B cell (primary cell): ENCODE measurements at regions not wholly inside any gene's neighbourhood (a gene's known extent, or its start where the extent isn't known, plus 50 kb on each side); places are given as distances from the start of the nearest gene placed in this dataset.

ENCODE experiments used
- ATAC-seq: fragments of 200-7000 bp; cut with Tn5 transposase; one replicate; pipeline ENCODE4 v1.10.0; 2021; ENCODE audit warnings: low read depth, mild to moderate bottlenecking, moderate number of reproducible peaks, moderate library complexity
- CTCF ChIA-PET: fragments of 350-600 bp; sonication (Branson Sonifier 250); formaldehyde crosslinking; loops from one replicate; lab custom pipeline; 2021; ENCODE audit warnings: antibody characterized with exemption, inconsistent platforms; lab: Charles Lee
- POLR2A ChIA-PET: fragments of 350-600 bp; sonication (Branson Sonifier 250); formaldehyde crosslinking; loops from one replicate; lab custom pipeline; 2021; ENCODE audit warnings: antibody characterized with exemption; lab: Charles Lee
- DNase-seq: peaks from one replicate; pipeline ENCODE4 v3.0.0; 2013
- H2AFZ ChIP-seq: 2 replicates; pipeline ENCODE4 v1.6.1; 2012; ENCODE audit warnings: mild to moderate bottlenecking, low read depth, low read length; ENCODE audit not compliant: insufficient read depth, poor library complexity, severe bottlenecking
- H3K27ac ChIP-seq, 2 donors: 1 replicate in 1 of 2; 2 replicates in 1 of 2; pipeline ENCODE4 v1.5.1; 2012 to 2013; ENCODE audit warnings: low read length in 2 of 2, mild to moderate bottlenecking in 2 of 2, moderate library complexity in 1 of 2
- H3K27me3 ChIP-seq, 4 experiments: fragments of 200-600 bp in 1 of 4; sonication (generic) in 1 of 4; replicated peaks in 1 of 4; 1 replicate in 2 of 4; 2 replicates in 2 of 4; pipeline versions ENCODE4 v1.6.1 to v1.7.0; 2013 to 2016; ENCODE audit warnings: low read length in 3 of 4, mild to moderate bottlenecking in 2 of 4, mixed read lengths in 1 of 4, moderate library complexity in 1 of 4; ENCODE audit not compliant: insufficient read depth in 4 of 4, control insufficient read depth in 3 of 4; ENCODE audit errors: control extremely low read depth in 1 of 4
- H3K36me3 ChIP-seq, 2 experiments: replicated peaks in 1 of 2; 1 replicate in 1 of 2; 2 replicates in 1 of 2; pipeline versions ENCODE4 v1.6.1 to v1.7.1; 2013; ENCODE audit warnings: low read length in 1 of 2; ENCODE audit not compliant: insufficient read depth in 2 of 2, control insufficient read depth in 1 of 2; ENCODE audit errors: control extremely low read depth in 1 of 2, extremely low read depth in 1 of 2
- H3K4me1 ChIP-seq, 2 donors: fragments of 200-600 bp in 1 of 2; sonication (generic) in 1 of 2; 1 replicate in 1 of 2; 2 replicates in 1 of 2; pipeline versions ENCODE4 v1.5.1 to v1.6.1; 2013 to 2017; ENCODE audit warnings: low read length in 2 of 2; ENCODE audit not compliant: control insufficient read depth in 2 of 2, insufficient read depth in 2 of 2
- H3K4me2 ChIP-seq: replicated peaks from 2 replicates; pipeline ENCODE3; 2012; ENCODE audit warnings: mild to moderate bottlenecking, low read depth, low read length; ENCODE audit not compliant: poor library complexity, severe bottlenecking
- H3K4me3 ChIP-seq, 5 experiments: fragments of 200-600 bp in 1 of 5; sonication (generic) in 1 of 5; 1 replicate in 3 of 5; 2 replicates in 2 of 5; pipeline versions ENCODE4 v1.5.1 to v1.7.0; 2011 to 2016; ENCODE audit warnings: low read length in 4 of 5, mild to moderate bottlenecking in 4 of 5, low read depth in 2 of 5, control low read depth in 1 of 5, moderate library complexity in 1 of 5; ENCODE audit not compliant: insufficient read depth in 1 of 5; ENCODE audit errors: control extremely low read depth in 1 of 5, extremely low read depth in 1 of 5
- H3K79me2 ChIP-seq: fragments of 200-600 bp; sonication (generic); one replicate; pipeline ENCODE4 v1.6.0; 2016; ENCODE audit warnings: low read length; ENCODE audit not compliant: control insufficient read depth, insufficient read depth
- H3K9ac ChIP-seq: fragments of 200-600 bp; sonication (generic); 2 replicates; pipeline ENCODE4 v1.6.1; 2017; ENCODE audit warnings: mild to moderate bottlenecking, low read length, moderate library complexity
- H3K9me3 ChIP-seq, 3 donors: one replicate each; pipeline versions ENCODE4 v1.6.1 to v1.7.1; 2013; ENCODE audit warnings: low read length in 2 of 3; ENCODE audit not compliant: control insufficient read depth in 2 of 3, insufficient read depth in 1 of 3; ENCODE audit errors: control extremely low read depth in 1 of 3
- H4K20me1 ChIP-seq: 2 replicates; pipeline ENCODE4 v1.6.0; 2012; ENCODE audit warnings: mild to moderate bottlenecking, low read length; ENCODE audit not compliant: insufficient read depth, control insufficient read depth, poor library complexity, severe bottlenecking
- H3K27ac Mint-ChIP-seq: one replicate; pipeline ENCODE4 v1.8.0; 2021; ENCODE audit warnings: mixed read lengths
- H3K27me3 Mint-ChIP-seq: one replicate; pipeline ENCODE4 v1.8.0; 2021; ENCODE audit warnings: mixed read lengths
- H3K4me1 Mint-ChIP-seq: one replicate; pipeline ENCODE4 v1.8.0; 2021; ENCODE audit warnings: mixed read lengths
- H3K4me3 Mint-ChIP-seq: one replicate; pipeline ENCODE4 v1.8.0; 2021; ENCODE audit warnings: mixed read lengths
- H3K9me3 Mint-ChIP-seq: one replicate; pipeline ENCODE4 v1.8.0; 2022; ENCODE audit warnings: mixed read lengths; ENCODE audit not compliant: insufficient read depth
- EZH2 ChIP-seq: IDR thresholded peaks from 2 replicates; pipeline ENCODE4 v1.6.1; 2012; ENCODE audit warnings: borderline replicate concordance, low read depth, mild to moderate bottlenecking, moderate library complexity, low read length; ENCODE audit not compliant: insufficient read depth, poor library complexity, severe bottlenecking
- WGBS: methylation state at CpG from one replicate; pipeline ENCODE4 v1.1.5; 2013; ENCODE audit warnings: missing lambda C conversion rate; ENCODE audit not compliant: insufficient coverage; 5-methylcytosine and 5-hydroxymethylcytosine counted together
- intact Hi-C: fragments of 100-400 bp; cut with micrococcal nuclease; formaldehyde crosslinking; loops from one replicate; pipeline ENCODE4 v1.10.0; 2022
- TF ChIP-seq, protein P1 (sequence below): fragments of 200-600 bp; IDR thresholded peaks from one replicate; pipeline ENCODE4 v1.8.0; 2022; ENCODE audit warnings: antibody characterized with exemption, mild to moderate bottlenecking

DNA sequence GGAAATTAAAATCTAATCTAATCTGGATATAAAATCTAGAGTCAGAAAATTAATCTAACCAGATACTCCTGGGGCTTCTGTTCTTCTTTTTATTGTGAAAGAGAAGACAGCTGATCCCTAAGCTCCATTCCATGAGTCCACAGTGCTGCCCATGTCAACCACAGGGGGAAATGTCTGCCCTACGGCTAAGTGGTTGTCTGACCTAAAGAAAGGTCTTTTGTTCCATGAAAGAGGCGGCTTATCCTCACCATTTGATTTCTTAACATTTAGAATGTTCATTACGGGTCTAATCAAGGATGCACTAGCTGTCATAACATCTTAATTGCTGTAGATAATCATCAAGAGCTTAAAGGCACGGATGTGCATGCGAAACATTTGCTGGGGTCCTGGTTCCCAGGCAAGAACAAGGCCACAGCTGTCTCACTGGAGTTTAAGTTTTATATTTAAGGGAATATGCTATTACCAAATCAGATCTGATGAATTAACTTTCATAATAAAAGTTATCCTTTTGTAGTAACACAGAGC lies 162.6 kb downstream of the PAX3 start:
- CTCF ChIA-PET: no interaction called here
- H2AFZ ChIP-seq: no peak overlapping the region
- peaks cover 0 to 2% (median 0%) of the 10 kb centered on the region in 3 donors for H3K9me3 ChIP-seq
- Mint-ChIP-seq H3K27me3 (peaks cover 3% of the 10 kb centered on the region), H3K4me1 (no peaks in the 10 kb centered on the region), H3K4me3 (no peak overlapping the region), H3K27ac (no peak overlapping the region), H3K9me3 (peaks cover 5% of the 10 kb centered on the region)
- no peaks in the 10 kb centered on the region for H4K20me1 ChIP-seq
- H3K9ac ChIP-seq: no peak overlapping the region
- no peaks in the 10 kb centered on the region for H3K79me2 ChIP-seq
- H3K27ac ChIP-seq: no peak overlapping the region
- intact Hi-C loops: no loop called here
- no peak for TF ChIP-seq EZH2
- TF ChIP-seq, protein P1, sequence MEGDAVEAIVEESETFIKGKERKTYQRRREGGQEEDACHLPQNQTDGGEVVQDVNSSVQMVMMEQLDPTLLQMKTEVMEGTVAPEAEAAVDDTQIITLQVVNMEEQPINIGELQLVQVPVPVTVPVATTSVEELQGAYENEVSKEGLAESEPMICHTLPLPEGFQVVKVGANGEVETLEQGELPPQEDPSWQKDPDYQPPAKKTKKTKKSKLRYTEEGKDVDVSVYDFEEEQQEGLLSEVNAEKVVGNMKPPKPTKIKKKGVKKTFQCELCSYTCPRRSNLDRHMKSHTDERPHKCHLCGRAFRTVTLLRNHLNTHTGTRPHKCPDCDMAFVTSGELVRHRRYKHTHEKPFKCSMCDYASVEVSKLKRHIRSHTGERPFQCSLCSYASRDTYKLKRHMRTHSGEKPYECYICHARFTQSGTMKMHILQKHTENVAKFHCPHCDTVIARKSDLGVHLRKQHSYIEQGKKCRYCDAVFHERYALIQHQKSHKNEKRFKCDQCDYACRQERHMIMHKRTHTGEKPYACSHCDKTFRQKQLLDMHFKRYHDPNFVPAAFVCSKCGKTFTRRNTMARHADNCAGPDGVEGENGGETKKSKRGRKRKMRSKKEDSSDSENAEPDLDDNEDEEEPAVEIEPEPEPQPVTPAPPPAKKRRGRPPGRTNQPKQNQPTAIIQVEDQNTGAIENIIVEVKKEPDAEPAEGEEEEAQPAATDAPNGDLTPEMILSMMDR: no peak
- no peaks in the 10 kb centered on the region for H3K36me3 ChIP-seq
- H3K4me1 ChIP-seq: no peaks in the 10 kb centered on the region
- POLR2A ChIA-PET: no interaction called here
- H3K4me3 ChIP-seq: no peak overlapping the region
- WGBS: 100% methylated on average over 1 of the region's 5 CpGs
- ATAC-seq (no peak), DNase-seq (no peak)
- H3K27me3 ChIP-seq: no peaks in the 10 kb centered on the region
- no peak overlapping the region for H3K4me2 ChIP-seq

DNA sequence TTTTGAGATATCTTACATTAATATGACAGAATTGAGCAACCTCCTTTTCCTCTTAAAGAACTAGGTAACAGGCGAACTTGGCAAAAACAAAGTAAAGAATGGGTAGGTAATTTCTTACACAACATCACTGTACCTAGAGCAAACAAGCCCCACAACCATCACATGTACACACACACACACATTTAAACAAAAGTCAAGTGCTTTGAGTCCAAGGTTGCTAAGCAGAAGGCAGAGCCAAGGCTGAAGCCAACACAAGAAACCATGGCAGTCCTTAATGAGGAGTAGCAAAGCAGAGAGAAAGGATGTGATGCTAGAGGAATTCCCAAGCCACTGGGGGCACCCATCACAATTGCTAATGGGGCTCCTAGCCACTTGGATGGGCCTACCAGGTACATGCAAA lies 164.1 kb downstream of the PAX3 start:
- Histone ChIP-seq H4K20me1 (no peaks in the 10 kb centered on the region), H3K4me3 (no peak overlapping the region), H3K27me3 (no peaks in the 10 kb centered on the region), H3K79me2 (no peaks in the 10 kb centered on the region), H3K9me3 (peaks cover 0 to 2% (median 0%) of the 10 kb centered on the region in 3 donors), H3K36me3 (no peaks in the 10 kb centered on the region), H3K4me2 (no peak overlapping the region), H3K4me1 (no peaks in the 10 kb centered on the region), H3K9ac (no peak overlapping the region), H2AFZ (no peak overlapping the region), H3K27ac (no peak overlapping the region)
- ATAC-seq: no peak
- CTCF ChIA-PET: no interaction called here
- peaks cover 5% of the 10 kb centered on the region for H3K9me3 Mint-ChIP-seq
- no peak for TF ChIP-seq EZH2
- TF ChIP-seq, protein P1: no peak
- intact Hi-C loops: no loop called here
- POLR2A ChIA-PET: no interaction called here
- H3K4me1 Mint-ChIP-seq: no peaks in the 10 kb centered on the region
- no peak overlapping the region for H3K4me3 Mint-ChIP-seq
- WGBS: no CpG with 5 or more reads among the region's 1 CpG
- no peak for DNase-seq
- peaks cover 3% of the 10 kb centered on the region for H3K27me3 Mint-ChIP-seq
- no peak overlapping the region for H3K27ac Mint-ChIP-seq
